WTC11 (cell line): ENCODE measurements at regions not wholly inside any gene's neighbourhood (a gene's known extent, or its start where the extent isn't known, plus 50 kb on each side); places are given as distances from the start of the nearest gene placed in this dataset.
A peak's percentile ranks its signal among the peaks of the same experiment; 100 is the strongest.
"Not testable (repeated sequence)": the region's sequence is repeated elsewhere in the genome, so short reads cannot be mapped to it uniquely, and the experiment has no call there.

Experiments
- ATAC-seq: fragments of 200-7000 bp; cut with Tn5 transposase; 2 replicates; pipeline ENCODE4 v1.10.0; 2021; ENCODE audit warnings: mild to moderate bottlenecking, moderate library complexity
- CTCF ChIA-PET: fragments of 300-600 bp; sonication (Branson Sonifier 250); formaldehyde crosslinking; loops from one replicate; lab custom pipeline; 2021; ENCODE audit warnings: antibody characterized with exemption; lab: Charles Lee
- POLR2A ChIA-PET: fragments of 350-600 bp; sonication (Branson Sonifier 250); formaldehyde crosslinking; loops from one replicate; lab custom pipeline; 2021; ENCODE audit warnings: antibody characterized with exemption; lab: Charles Lee
- DNase-seq: peaks from one replicate; pipeline ENCODE4 v3.0.0; 2021; ENCODE audit warnings: low spot score
- H3K27ac Mint-ChIP-seq: 2 replicates; pipeline ENCODE4 v1.8.0; 2021; ENCODE audit warnings: mixed read lengths
- H3K27me3 Mint-ChIP-seq: 2 replicates; pipeline ENCODE4 v1.8.0; 2021; ENCODE audit warnings: low read depth, mild to moderate bottlenecking, moderate library complexity, mixed read lengths
- H3K36me3 Mint-ChIP-seq: 2 replicates; pipeline ENCODE4 v1.8.0; 2021; ENCODE audit warnings: mixed read lengths
- H3K4me1 Mint-ChIP-seq: 2 replicates; pipeline ENCODE4 v1.8.0; 2022; ENCODE audit warnings: mixed read lengths
- H3K4me3 Mint-ChIP-seq: 2 replicates; pipeline ENCODE4 v1.8.0; 2021; ENCODE audit warnings: mild to moderate bottlenecking, moderate library complexity, mixed read lengths
- H3K9me3 Mint-ChIP-seq: 2 replicates; pipeline ENCODE4 v1.8.0; 2021; ENCODE audit warnings: mixed read lengths
- GRHL2 ChIP-seq: fragments of 250-450 bp; sonication (Bioruptor Pico); IDR thresholded peaks from 2 replicates; pipeline ENCODE4 v1.8.0; 2022; ENCODE audit warnings: mild to moderate bottlenecking, moderate library complexity; ENCODE audit not compliant: insufficient replicate concordance, severe bottlenecking
- GTF2I ChIP-seq: fragments of 250-450 bp; sonication (Bioruptor Pico); conservative IDR thresholded peaks from 2 replicates; pipeline ENCODE4 v1.4.0; 2021; ENCODE audit warnings: mild to moderate bottlenecking
- JUN ChIP-seq: sonication (generic); formaldehyde crosslinking; IDR thresholded peaks from 2 replicates; pipeline ENCODE4 v1.8.0; 2023; ENCODE audit warnings: mild to moderate bottlenecking, missing genetic modification reagents
- NR3C1 ChIP-seq: sonication (generic); formaldehyde crosslinking; conservative IDR thresholded peaks from 2 replicates; pipeline ENCODE4 v1.8.1; 2023; ENCODE audit warnings: low read depth, mild to moderate bottlenecking, missing genetic modification reagents
- SMAD3 ChIP-seq: sonication (generic); formaldehyde crosslinking; IDR thresholded peaks from 2 replicates; pipeline ENCODE4 v1.8.0; 2022; ENCODE audit warnings: missing genetic modification reagents, mild to moderate bottlenecking, borderline replicate concordance
- TEAD4 ChIP-seq: sonication (generic); formaldehyde crosslinking; IDR thresholded peaks from 2 replicates; pipeline ENCODE4 v1.8.0; 2022; ENCODE audit warnings: mild to moderate bottlenecking, missing genetic modification reagents
- TP53 ChIP-seq: sonication (generic); formaldehyde crosslinking; IDR thresholded peaks from 2 replicates; pipeline ENCODE4 v1.8.1; 2023; ENCODE audit warnings: mild to moderate bottlenecking, missing genetic modification reagents
- ZBTB21 ChIP-seq: sonication (generic); formaldehyde crosslinking; IDR thresholded peaks from 2 replicates; pipeline ENCODE4 v1.8.1; 2023; ENCODE audit warnings: mild to moderate bottlenecking, missing genetic modification reagents, borderline replicate concordance
- ZNF317 ChIP-seq: sonication (generic); formaldehyde crosslinking; IDR thresholded peaks from 2 replicates; pipeline ENCODE4 v1.8.1; 2023; ENCODE audit warnings: low read depth, mild to moderate bottlenecking, moderate library complexity, missing genetic modification reagents, borderline replicate concordance
- ZNF423 ChIP-seq: fragments of 250-450 bp; sonication (Bioruptor Pico); IDR thresholded peaks from 2 replicates; pipeline ENCODE4 v2.1.2; 2022; ENCODE audit warnings: mild to moderate bottlenecking, moderate library complexity
- TF ChIP-seq, protein P1 (sequence below): fragments of 250-450 bp; sonication (Bioruptor Pico); IDR thresholded peaks from 2 replicates; pipeline ENCODE4 v1.9.0; 2021; ENCODE audit warnings: mild to moderate bottlenecking, borderline replicate concordance
- TF ChIP-seq, protein P2 (sequence below): sonication (generic); formaldehyde crosslinking; IDR thresholded peaks from 2 replicates; pipeline ENCODE4 v1.8.1; 2022; ENCODE audit warnings: mild to moderate bottlenecking, moderate library complexity, missing genetic modification reagents
- TF ChIP-seq, protein P3 (sequence below): sonication (generic); formaldehyde crosslinking; IDR thresholded peaks from 2 replicates; pipeline ENCODE4 v1.8.1; 2023; ENCODE audit warnings: mild to moderate bottlenecking, missing genetic modification reagents, moderate library complexity
- TF ChIP-seq, protein P4 (sequence below): fragments of 200-600 bp; IDR thresholded peaks from 2 replicates; pipeline ENCODE4 v1.8.0; 2022; ENCODE audit warnings: antibody characterized with exemption
- TF ChIP-seq, protein P5 (sequence below): fragments of 250-450 bp; sonication (Bioruptor Pico); IDR thresholded peaks from 2 replicates; pipeline ENCODE4 v1.9.0; 2021; ENCODE audit warnings: mild to moderate bottlenecking
- TF ChIP-seq, protein P6 (sequence below): fragments of 250-450 bp; sonication (Bioruptor Pico); conservative IDR thresholded peaks from 2 replicates; pipeline ENCODE4 v1.9.0; 2021; ENCODE audit warnings: mild to moderate bottlenecking

DNA sequence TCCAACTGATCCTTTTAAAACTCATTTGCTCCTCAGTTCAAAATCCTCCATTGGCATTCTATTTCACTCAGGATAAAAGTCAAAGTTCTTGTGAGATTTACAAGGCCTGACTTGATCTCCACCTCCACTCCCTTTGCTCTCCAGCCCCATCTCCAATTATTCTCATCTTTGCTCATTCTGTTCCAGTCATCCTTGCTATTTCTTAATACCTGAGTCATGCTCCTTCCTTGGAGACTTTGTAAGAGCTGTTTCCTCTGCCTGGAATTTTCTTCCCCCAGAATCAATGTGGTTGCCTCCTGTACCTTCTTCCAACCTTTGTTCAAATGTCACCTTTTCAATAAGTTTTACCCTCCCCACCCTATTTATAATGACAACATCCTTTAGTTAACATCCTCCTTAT, 373.5 kb downstream of the HTR1B start:
- TF ChIP-seq ZNF317 (CRISPR knock-in tag) (no peak), NR3C1 (no peak), JUN (CRISPR knock-in tag) (no peak), GRHL2 (CRISPR knock-in tag) (no peak), ZBTB21 (CRISPR knock-in tag) (no peak)
- TF ChIP-seq, protein P1, sequence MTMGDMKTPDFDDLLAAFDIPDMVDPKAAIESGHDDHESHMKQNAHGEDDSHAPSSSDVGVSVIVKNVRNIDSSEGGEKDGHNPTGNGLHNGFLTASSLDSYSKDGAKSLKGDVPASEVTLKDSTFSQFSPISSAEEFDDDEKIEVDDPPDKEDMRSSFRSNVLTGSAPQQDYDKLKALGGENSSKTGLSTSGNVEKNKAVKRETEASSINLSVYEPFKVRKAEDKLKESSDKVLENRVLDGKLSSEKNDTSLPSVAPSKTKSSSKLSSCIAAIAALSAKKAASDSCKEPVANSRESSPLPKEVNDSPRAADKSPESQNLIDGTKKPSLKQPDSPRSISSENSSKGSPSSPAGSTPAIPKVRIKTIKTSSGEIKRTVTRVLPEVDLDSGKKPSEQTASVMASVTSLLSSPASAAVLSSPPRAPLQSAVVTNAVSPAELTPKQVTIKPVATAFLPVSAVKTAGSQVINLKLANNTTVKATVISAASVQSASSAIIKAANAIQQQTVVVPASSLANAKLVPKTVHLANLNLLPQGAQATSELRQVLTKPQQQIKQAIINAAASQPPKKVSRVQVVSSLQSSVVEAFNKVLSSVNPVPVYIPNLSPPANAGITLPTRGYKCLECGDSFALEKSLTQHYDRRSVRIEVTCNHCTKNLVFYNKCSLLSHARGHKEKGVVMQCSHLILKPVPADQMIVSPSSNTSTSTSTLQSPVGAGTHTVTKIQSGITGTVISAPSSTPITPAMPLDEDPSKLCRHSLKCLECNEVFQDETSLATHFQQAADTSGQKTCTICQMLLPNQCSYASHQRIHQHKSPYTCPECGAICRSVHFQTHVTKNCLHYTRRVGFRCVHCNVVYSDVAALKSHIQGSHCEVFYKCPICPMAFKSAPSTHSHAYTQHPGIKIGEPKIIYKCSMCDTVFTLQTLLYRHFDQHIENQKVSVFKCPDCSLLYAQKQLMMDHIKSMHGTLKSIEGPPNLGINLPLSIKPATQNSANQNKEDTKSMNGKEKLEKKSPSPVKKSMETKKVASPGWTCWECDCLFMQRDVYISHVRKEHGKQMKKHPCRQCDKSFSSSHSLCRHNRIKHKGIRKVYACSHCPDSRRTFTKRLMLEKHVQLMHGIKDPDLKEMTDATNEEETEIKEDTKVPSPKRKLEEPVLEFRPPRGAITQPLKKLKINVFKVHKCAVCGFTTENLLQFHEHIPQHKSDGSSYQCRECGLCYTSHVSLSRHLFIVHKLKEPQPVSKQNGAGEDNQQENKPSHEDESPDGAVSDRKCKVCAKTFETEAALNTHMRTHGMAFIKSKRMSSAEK (CRISPR knock-in tag) = no peak
- TF ChIP-seq, protein P2, sequence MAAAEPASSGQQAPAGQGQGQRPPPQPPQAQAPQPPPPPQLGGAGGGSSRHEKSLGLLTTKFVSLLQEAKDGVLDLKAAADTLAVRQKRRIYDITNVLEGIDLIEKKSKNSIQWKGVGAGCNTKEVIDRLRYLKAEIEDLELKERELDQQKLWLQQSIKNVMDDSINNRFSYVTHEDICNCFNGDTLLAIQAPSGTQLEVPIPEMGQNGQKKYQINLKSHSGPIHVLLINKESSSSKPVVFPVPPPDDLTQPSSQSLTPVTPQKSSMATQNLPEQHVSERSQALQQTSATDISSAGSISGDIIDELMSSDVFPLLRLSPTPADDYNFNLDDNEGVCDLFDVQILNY (CRISPR knock-in tag) = no peak
- TF ChIP-seq, protein P3, sequence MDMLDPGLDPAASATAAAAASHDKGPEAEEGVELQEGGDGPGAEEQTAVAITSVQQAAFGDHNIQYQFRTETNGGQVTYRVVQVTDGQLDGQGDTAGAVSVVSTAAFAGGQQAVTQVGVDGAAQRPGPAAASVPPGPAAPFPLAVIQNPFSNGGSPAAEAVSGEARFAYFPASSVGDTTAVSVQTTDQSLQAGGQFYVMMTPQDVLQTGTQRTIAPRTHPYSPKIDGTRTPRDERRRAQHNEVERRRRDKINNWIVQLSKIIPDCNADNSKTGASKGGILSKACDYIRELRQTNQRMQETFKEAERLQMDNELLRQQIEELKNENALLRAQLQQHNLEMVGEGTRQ = no peak
- TF ChIP-seq, protein P4, sequence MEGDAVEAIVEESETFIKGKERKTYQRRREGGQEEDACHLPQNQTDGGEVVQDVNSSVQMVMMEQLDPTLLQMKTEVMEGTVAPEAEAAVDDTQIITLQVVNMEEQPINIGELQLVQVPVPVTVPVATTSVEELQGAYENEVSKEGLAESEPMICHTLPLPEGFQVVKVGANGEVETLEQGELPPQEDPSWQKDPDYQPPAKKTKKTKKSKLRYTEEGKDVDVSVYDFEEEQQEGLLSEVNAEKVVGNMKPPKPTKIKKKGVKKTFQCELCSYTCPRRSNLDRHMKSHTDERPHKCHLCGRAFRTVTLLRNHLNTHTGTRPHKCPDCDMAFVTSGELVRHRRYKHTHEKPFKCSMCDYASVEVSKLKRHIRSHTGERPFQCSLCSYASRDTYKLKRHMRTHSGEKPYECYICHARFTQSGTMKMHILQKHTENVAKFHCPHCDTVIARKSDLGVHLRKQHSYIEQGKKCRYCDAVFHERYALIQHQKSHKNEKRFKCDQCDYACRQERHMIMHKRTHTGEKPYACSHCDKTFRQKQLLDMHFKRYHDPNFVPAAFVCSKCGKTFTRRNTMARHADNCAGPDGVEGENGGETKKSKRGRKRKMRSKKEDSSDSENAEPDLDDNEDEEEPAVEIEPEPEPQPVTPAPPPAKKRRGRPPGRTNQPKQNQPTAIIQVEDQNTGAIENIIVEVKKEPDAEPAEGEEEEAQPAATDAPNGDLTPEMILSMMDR = no peak
- Mint-ChIP-seq H3K27me3 (peaks cover 4% of the 10 kb centered on the region), H3K9me3 (0 out of 2 replicates have a peak, but pooled peaks cover 4% of the 10 kb centered on the region), H3K27ac (no peak overlapping the region), H3K4me1 (peaks cover 18% of the 10 kb centered on the region), H3K4me3 (no peak overlapping the region), H3K36me3 (no peaks in the 10 kb centered on the region)
- ATAC-seq (no peak), DNase-seq (no peak)
- ChIA-PET POLR2A (no interaction called here), CTCF (no interaction called here)

DNA sequence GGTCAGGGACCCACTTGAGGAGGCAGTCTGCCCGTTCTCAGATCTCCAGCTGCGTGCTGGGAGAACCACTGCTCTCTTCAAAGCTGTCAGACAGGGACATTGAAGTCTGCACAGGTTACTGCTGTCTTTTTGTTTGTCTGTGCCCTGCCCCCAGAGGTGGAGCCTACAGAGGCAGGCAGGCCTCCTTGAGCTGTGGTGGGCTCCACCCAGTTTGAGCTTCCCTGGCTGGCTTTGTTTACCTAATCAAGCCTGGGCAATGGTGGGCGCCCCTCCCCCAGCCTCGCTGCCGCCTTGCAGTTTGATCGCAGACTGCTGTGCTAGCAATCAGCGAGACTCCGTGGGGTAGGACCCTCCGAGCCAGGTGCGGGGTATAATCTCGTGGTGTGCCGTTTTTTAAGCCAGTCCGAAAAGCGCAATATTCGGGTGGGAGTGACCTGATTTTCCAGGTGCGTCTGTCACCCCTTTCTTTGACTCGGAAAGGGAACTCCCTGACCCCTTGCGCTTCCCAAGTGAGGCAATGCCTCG, 375.4 kb downstream of the HTR1B start:
- H3K27me3 Mint-ChIP-seq, CTCF ChIA-PET, POLR2A ChIA-PET, ATAC-seq, H3K9me3 Mint-ChIP-seq, H3K27ac Mint-ChIP-seq, H3K36me3 Mint-ChIP-seq: not testable (repeated sequence)
- peak overlapping the region; percentile 55 for H3K4me3 Mint-ChIP-seq
- DNase-seq = peak; percentile 51
- peaks cover 15% of the 10 kb centered on the region; the same call in 1 of the 2 replicates for H3K4me1 Mint-ChIP-seq

DNA sequence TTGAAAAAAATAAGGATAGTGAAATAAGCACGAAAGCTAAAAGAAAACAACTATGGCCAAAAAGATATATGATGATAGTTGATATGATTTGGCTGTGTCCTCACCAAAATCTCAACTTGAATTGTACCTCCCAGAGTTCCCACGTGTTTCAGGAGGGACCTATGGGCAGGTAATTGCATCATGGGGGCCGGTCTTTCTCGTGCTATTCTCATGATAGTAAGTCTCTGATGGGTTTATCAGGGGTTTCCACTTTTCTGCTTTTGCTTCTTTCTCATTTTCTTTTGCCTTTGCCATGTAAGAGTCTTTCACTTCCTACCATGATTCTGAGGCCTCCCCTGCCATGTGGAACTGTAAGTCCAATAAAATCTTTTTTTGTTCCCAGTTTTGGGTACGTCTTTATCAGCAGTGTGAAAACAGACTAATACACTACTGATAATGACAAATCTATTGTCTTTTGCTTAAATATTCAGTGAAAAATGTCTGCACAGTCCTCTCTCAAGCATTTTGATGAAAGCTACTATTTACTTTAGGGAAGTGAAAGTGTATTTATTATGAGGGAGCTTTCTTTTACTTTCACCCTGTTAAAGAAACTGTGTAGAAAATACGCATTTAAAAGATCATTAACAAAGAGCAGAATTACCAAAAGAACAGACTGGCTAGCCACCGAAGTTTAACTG, 389.1 kb downstream of the HTR1B start:
- ChIA-PET POLR2A (no interaction called here), CTCF (no interaction called here)
- Mint-ChIP-seq H3K9me3 (0 out of 2 replicates have a peak, but pooled peaks cover under 1% of the 10 kb centered on the region), H3K27ac (peak overlapping the region; percentile 7; the same call in 1 of the 2 replicates), H3K4me1 (peaks cover 22% of the 10 kb centered on the region), H3K4me3 (no peak overlapping the region), H3K27me3 (no peaks in the 10 kb centered on the region), H3K36me3 (no peaks in the 10 kb centered on the region)
- no peak for DNase-seq
- no peak for ATAC-seq
- no peak for TF ChIP-seq GRHL2 (CRISPR knock-in tag)
- TF ChIP-seq GTF2I (CRISPR knock-in tag) = no peak
- no peak for TF ChIP-seq SMAD3 (CRISPR knock-in tag)
- no peak for TF ChIP-seq TEAD4 (CRISPR knock-in tag)
- TF ChIP-seq, protein P2 (CRISPR knock-in tag) = no peak
- TF ChIP-seq, protein P5, sequence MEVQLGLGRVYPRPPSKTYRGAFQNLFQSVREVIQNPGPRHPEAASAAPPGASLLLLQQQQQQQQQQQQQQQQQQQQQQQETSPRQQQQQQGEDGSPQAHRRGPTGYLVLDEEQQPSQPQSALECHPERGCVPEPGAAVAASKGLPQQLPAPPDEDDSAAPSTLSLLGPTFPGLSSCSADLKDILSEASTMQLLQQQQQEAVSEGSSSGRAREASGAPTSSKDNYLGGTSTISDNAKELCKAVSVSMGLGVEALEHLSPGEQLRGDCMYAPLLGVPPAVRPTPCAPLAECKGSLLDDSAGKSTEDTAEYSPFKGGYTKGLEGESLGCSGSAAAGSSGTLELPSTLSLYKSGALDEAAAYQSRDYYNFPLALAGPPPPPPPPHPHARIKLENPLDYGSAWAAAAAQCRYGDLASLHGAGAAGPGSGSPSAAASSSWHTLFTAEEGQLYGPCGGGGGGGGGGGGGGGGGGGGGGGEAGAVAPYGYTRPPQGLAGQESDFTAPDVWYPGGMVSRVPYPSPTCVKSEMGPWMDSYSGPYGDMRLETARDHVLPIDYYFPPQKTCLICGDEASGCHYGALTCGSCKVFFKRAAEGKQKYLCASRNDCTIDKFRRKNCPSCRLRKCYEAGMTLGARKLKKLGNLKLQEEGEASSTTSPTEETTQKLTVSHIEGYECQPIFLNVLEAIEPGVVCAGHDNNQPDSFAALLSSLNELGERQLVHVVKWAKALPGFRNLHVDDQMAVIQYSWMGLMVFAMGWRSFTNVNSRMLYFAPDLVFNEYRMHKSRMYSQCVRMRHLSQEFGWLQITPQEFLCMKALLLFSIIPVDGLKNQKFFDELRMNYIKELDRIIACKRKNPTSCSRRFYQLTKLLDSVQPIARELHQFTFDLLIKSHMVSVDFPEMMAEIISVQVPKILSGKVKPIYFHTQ (CRISPR knock-in tag) = no peak
- no peak for TF ChIP-seq ZNF423 (CRISPR knock-in tag)
- TF ChIP-seq, protein P6, sequence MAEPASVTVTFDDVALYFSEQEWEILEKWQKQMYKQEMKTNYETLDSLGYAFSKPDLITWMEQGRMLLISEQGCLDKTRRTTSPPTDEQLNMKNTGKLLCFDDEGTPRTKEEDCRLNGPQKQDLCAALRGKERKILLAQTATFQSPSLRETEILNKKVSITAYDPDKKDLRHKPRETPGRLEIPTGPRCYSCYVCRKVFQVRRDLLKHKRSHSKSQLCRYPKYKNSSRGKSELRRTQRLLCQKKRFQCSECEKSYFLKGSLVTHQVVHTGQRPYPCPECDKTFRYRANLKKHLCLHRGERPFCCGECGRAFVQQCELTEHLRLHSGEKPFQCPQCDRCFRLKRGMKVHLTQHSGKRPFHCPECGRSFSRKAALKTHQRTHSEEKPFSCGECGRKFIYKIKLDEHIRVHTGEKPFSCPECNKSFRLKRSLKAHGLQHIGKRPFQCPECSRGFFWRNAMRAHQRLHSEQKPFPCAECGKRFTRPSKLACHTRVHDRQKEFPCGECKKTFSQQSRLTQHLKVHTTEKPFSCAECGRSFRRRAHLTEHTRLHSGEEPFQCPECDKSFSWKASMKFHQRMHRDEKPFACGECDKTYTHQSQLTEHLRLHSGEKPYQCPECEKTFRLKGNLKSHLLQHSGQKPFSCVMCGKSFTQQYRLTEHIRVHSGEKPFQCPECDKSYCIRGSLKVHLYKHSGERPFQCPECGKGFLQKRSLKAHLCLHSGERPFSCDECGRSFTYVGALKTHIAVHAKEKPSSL = no peak
- no peak for TF ChIP-seq TP53 (CRISPR knock-in tag)
- TF ChIP-seq ZNF317 (CRISPR knock-in tag) = no peak
